ENCODE measurements at regions not wholly inside any gene's neighbourhood (a gene's known extent, or its start where the extent isn't known, plus 50 kb on each side); places are given as distances from the start of the nearest gene placed in this dataset.

DNA sequence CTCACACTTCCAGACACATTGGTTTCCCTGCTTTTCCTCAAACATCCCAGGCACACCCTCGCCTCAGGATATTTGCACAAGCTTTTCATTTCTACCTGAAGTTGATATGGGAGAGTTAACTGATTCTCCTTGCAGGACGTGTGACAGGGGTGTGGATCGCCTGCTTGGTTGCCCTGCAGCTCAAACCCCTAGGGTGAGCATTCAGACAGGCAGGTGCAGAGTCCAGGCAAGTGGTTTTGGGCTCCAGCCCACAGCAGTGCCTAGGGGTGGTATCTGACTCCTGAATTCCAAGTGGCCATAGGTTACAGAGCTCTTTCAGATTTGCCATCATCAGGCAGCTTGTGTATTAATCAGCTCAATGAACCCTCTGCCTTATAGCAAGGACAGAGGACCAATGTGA is 1104.2 kb upstream of the IGFBP7 start (continued):
- TF ChIP-seq, protein P1, sequence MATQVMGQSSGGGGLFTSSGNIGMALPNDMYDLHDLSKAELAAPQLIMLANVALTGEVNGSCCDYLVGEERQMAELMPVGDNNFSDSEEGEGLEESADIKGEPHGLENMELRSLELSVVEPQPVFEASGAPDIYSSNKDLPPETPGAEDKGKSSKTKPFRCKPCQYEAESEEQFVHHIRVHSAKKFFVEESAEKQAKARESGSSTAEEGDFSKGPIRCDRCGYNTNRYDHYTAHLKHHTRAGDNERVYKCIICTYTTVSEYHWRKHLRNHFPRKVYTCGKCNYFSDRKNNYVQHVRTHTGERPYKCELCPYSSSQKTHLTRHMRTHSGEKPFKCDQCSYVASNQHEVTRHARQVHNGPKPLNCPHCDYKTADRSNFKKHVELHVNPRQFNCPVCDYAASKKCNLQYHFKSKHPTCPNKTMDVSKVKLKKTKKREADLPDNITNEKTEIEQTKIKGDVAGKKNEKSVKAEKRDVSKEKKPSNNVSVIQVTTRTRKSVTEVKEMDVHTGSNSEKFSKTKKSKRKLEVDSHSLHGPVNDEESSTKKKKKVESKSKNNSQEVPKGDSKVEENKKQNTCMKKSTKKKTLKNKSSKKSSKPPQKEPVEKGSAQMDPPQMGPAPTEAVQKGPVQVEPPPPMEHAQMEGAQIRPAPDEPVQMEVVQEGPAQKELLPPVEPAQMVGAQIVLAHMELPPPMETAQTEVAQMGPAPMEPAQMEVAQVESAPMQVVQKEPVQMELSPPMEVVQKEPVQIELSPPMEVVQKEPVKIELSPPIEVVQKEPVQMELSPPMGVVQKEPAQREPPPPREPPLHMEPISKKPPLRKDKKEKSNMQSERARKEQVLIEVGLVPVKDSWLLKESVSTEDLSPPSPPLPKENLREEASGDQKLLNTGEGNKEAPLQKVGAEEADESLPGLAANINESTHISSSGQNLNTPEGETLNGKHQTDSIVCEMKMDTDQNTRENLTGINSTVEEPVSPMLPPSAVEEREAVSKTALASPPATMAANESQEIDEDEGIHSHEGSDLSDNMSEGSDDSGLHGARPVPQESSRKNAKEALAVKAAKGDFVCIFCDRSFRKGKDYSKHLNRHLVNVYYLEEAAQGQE (IDR thresholded peaks at IDR 0.05; ENCODE audit: low read depth, low read length), result no peak

DNA sequence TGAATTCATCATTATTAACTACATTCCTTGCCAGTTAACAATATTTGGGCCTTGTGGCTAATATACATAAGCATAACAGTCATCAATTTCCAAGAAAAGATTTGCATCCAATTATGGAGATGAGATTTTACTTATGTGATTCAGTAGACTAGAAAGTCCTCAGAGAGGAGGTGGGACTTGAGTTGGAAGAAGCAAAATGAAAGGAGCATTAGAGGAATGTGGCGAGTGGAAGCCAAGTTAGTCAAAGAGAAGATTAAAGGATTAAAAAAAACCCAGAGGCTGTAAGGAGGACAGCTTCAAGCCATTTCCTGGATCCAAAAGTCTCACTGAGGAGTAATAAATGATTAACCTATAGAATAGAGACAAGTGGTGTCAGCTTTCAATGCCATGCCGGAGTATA is 1099.4 kb upstream of the IGFBP7 start:
- H3K79me2 ChIP-seq (ENCODE audit: insufficient read depth), result no peaks in the 10 kb centered on the region
- WGBS (ENCODE audit: low lambda C conversion rate), result 33% methylated on average over 2 of the region's 2 CpGs
- POLR2A ChIA-PET, result no interaction called here
- no peak overlapping the region for H3K27ac ChIP-seq (ENCODE audit: low read depth in 2 of 2, low read length in 1 of 2)
- no peak overlapping the region for H2AFZ ChIP-seq (ENCODE audit: low read depth)
- no peak for DNase-seq
- no peaks in the 10 kb centered on the region for H4K20me1 ChIP-seq (ENCODE audit: insufficient read depth)
- H3K4me3 ChIP-seq (ENCODE audit: low read depth in 2 of 2, low read length in 1 of 2), result no peak overlapping the region
- H3K9me2 ChIP-seq, result no peaks in the 10 kb centered on the region
- no peaks in the 10 kb centered on the region for H3K36me3 ChIP-seq (replicated peaks in 1 of 2; ENCODE audit: control insufficient read depth in 1 of 2, insufficient read depth in 2 of 2, low read length in 1 of 2)
- no peaks in the 10 kb centered on the region for H3K27me3 ChIP-seq (ENCODE audit: insufficient read depth)
- H3K4me1 ChIP-seq (ENCODE audit: control insufficient read depth in 1 of 2, insufficient read depth in 2 of 2, low read depth in 1 of 2, low read length in 1 of 2), result no peaks in the 10 kb centered on the region
- TF ChIP-seq SMC3 (IDR thresholded peaks at IDR 0.05; ENCODE audit: low read depth, low read length), result no peak
- TF ChIP-seq FOXJ3 (CRISPR knock-in tag; IDR thresholded peaks at IDR 0.05), result no peak
- TF ChIP-seq, protein P2, sequence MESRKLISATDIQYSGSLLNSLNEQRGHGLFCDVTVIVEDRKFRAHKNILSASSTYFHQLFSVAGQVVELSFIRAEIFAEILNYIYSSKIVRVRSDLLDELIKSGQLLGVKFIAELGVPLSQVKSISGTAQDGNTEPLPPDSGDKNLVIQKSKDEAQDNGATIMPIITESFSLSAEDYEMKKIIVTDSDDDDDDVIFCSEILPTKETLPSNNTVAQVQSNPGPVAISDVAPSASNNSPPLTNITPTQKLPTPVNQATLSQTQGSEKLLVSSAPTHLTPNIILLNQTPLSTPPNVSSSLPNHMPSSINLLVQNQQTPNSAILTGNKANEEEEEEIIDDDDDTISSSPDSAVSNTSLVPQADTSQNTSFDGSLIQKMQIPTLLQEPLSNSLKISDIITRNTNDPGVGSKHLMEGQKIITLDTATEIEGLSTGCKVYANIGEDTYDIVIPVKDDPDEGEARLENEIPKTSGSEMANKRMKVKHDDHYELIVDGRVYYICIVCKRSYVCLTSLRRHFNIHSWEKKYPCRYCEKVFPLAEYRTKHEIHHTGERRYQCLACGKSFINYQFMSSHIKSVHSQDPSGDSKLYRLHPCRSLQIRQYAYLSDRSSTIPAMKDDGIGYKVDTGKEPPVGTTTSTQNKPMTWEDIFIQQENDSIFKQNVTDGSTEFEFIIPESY (IDR thresholded peaks at IDR 0.05; ENCODE audit: borderline replicate concordance, low read depth), result no peak
- no peak for TF ChIP-seq EZH2phosphoT487 (IDR thresholded peaks at IDR 0.05; ENCODE audit: borderline replicate concordance, low read depth)
- TF ChIP-seq GATA2 (CRISPR knock-in tag; IDR thresholded peaks at IDR 0.05), result no peak
- TF ChIP-seq, protein P3, sequence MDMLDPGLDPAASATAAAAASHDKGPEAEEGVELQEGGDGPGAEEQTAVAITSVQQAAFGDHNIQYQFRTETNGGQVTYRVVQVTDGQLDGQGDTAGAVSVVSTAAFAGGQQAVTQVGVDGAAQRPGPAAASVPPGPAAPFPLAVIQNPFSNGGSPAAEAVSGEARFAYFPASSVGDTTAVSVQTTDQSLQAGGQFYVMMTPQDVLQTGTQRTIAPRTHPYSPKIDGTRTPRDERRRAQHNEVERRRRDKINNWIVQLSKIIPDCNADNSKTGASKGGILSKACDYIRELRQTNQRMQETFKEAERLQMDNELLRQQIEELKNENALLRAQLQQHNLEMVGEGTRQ (IDR thresholded peaks at IDR 0.05; ENCODE audit: borderline replicate concordance, low read depth, low read length), result no peak
- TF ChIP-seq GABPA (IDR thresholded peaks at IDR 0.05; ENCODE audit: low read depth), result no peak
- TF ChIP-seq, protein P1 (IDR thresholded peaks at IDR 0.05; ENCODE audit: low read depth, low read length), result no peak
- TF ChIP-seq, protein P4, sequence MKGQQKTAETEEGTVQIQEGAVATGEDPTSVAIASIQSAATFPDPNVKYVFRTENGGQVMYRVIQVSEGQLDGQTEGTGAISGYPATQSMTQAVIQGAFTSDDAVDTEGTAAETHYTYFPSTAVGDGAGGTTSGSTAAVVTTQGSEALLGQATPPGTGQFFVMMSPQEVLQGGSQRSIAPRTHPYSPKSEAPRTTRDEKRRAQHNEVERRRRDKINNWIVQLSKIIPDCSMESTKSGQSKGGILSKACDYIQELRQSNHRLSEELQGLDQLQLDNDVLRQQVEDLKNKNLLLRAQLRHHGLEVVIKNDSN (IDR thresholded peaks at IDR 0.05; ENCODE audit: borderline replicate concordance, low read depth), result no peak
- TF ChIP-seq, protein P5, sequence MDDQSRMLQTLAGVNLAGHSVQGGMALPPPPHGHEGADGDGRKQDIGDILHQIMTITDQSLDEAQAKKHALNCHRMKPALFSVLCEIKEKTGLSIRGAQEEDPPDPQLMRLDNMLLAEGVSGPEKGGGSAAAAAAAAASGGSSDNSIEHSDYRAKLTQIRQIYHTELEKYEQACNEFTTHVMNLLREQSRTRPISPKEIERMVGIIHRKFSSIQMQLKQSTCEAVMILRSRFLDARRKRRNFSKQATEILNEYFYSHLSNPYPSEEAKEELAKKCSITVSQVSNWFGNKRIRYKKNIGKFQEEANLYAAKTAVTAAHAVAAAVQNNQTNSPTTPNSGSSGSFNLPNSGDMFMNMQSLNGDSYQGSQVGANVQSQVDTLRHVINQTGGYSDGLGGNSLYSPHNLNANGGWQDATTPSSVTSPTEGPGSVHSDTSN (IDR thresholded peaks at IDR 0.05), result no peak
- no peak for TF ChIP-seq TEAD4 (IDR thresholded peaks at IDR 0.05; ENCODE audit: borderline replicate concordance, insufficient read depth)
- H3K9me3 ChIP-seq, result no peaks in the 10 kb centered on the region
- CTCF ChIA-PET, result interaction anchor here (0.9 kb wide), 1 partner anchor 9 kb away, joined by 3 read pairs; no protein-coding TSS in a partner anchor
- H3K4me2 ChIP-seq, result no peak overlapping the region
- no peak overlapping the region for H3K9ac ChIP-seq
- no peaks in the 10 kb centered on the region for H3F3A ChIP-seq (replicated peaks; ENCODE audit: insufficient read depth)

All from SK-N-SH (cell line).